H1 (cell line): ENCODE measurements at regions not wholly inside any gene's neighbourhood (a gene's known extent, or its start where the extent isn't known, plus 50 kb on each side); places are given as distances from the start of the nearest gene placed in this dataset.

Source experiments
- CTCF ChIA-PET: fragments of 300-600 bp; sonication (Branson Sonifier 250); formaldehyde crosslinking; loops from one replicate; lab custom pipeline; 2021; ENCODE audit not compliant: partially characterized antibody; lab: Charles Lee
- POLR2A ChIA-PET: fragments of 300-600 bp; sonication (Branson Sonifier 250); formaldehyde crosslinking; loops from one replicate; lab custom pipeline; 2021; ENCODE audit warnings: inconsistent platforms; ENCODE audit not compliant: partially characterized antibody; lab: Charles Lee
- DNase-seq, 2 experiments: peaks; one replicate each; pipeline versions ENCODE4 v3.0.0 to v3.0.0-alpha.2; 2010 to 2022; ENCODE audit warnings: low spot score in 2 of 2, low read depth in 1 of 2, mixed read lengths in 1 of 2
- FAIRE-seq: peaks from 2 replicates; lab custom pipeline; 2011; peaks lifted over from hg19 to GRCh38; lab: Jason Lieb, UNC
- H2AFZ ChIP-seq: 2 replicates; pipeline ENCODE4 v1.8.1; 2012; ENCODE audit warnings: low read length, inconsistent platforms
- H2AK5ac ChIP-seq: 2 replicates; pipeline ENCODE4 v1.6.1; 2013; ENCODE audit warnings: low read depth, low read length
- H2BK120ac ChIP-seq: replicated peaks from 2 replicates; pipeline ENCODE3; 2013; ENCODE audit warnings: low read depth, low read length, inconsistent platforms
- H2BK12ac ChIP-seq: 2 replicates; pipeline ENCODE4 v1.6.1; 2013; ENCODE audit warnings: low read depth, low read length
- H2BK15ac ChIP-seq: 2 replicates; pipeline ENCODE4 v1.6.1; 2013; ENCODE audit warnings: low read length
- H2BK20ac ChIP-seq: 2 replicates; pipeline ENCODE4 v1.6.1; 2013; ENCODE audit warnings: low read length
- H2BK5ac ChIP-seq: 2 replicates; pipeline ENCODE4 v1.6.1; 2013; ENCODE audit warnings: low read depth, low read length
- H3K14ac ChIP-seq: 2 replicates; pipeline ENCODE4 v1.6.1; 2013; ENCODE audit warnings: inconsistent platforms; ENCODE audit not compliant: insufficient read length
- H3K18ac ChIP-seq: 2 replicates; pipeline ENCODE4 v1.6.1; 2013; ENCODE audit warnings: low read length; ENCODE audit errors: extremely low read depth
- H3K23ac ChIP-seq: 2 replicates; pipeline ENCODE4 v1.6.1; 2013; ENCODE audit warnings: inconsistent platforms; ENCODE audit not compliant: insufficient read length
- H3K23me2 ChIP-seq: 2 replicates; pipeline ENCODE4 v1.6.1; 2013; ENCODE audit warnings: low read depth, low read length
- H3K27ac ChIP-seq: 2 replicates; pipeline ENCODE4 v1.6.1; 2011; ENCODE audit warnings: low read depth, low read length, inconsistent platforms
- H3K27me3 ChIP-seq, 4 experiments: replicated peaks in 1 of 4; 1 replicate in 1 of 4; 2 replicates in 3 of 4; pipeline versions ENCODE4 v1.6.1 to v1.8.1; 2011 to 2013; ENCODE audit warnings: low read length in 3 of 4, mild to moderate bottlenecking in 3 of 4, inconsistent platforms in 2 of 4, mixed read lengths in 2 of 4, moderate library complexity in 1 of 4; ENCODE audit not compliant: control insufficient read depth in 3 of 4, insufficient read depth in 3 of 4; ENCODE audit errors: extremely low read depth in 1 of 4
- H3K36me3 ChIP-seq, 4 experiments: 2 replicates each; pipeline versions ENCODE4 v1.6.1 to v1.8.1; 2011 to 2013; ENCODE audit warnings: mild to moderate bottlenecking in 4 of 4, low read length in 3 of 4, moderate library complexity in 2 of 4, control low read depth in 1 of 4, inconsistent platforms in 1 of 4; ENCODE audit not compliant: insufficient read depth in 4 of 4, control insufficient read depth in 2 of 4
- H3K4ac ChIP-seq: replicated peaks from 2 replicates; pipeline ENCODE3; 2013; ENCODE audit warnings: low read length, low read depth, mixed read lengths, inconsistent platforms; ENCODE audit not compliant: insufficient read length
- H3K4me1 ChIP-seq, 4 experiments: replicated peaks in 1 of 4; 1 replicate in 1 of 4; 2 replicates in 3 of 4; pipeline versions ENCODE4 v1.6.1 to v1.8.1; 2011 to 2013; ENCODE audit warnings: low read length in 3 of 4, inconsistent platforms in 2 of 4, mixed read lengths in 1 of 4; ENCODE audit not compliant: insufficient read depth in 4 of 4, control insufficient read depth in 3 of 4
- H3K4me2 ChIP-seq, 2 experiments: 2 replicates each; pipeline versions ENCODE4 v1.6.1 to v1.8.1; 2011 to 2013; ENCODE audit warnings: low read depth in 2 of 2, low read length in 2 of 2, control low read depth in 1 of 2, inconsistent platforms in 1 of 2, mild to moderate bottlenecking in 1 of 2; ENCODE audit not compliant: insufficient read depth in 1 of 2
- H3K4me3 ChIP-seq, 4 experiments: fragments of 200-600, 300-600 bp in 1 of 4; sonication (generic), shearing (Covaris generic), sonication (Bioruptor Twin) in 1 of 4; 2 replicates each; pipeline versions ENCODE4 v1.5.1 to v1.8.1; 2011 to 2016; ENCODE audit warnings: low read length in 4 of 4, low read depth in 3 of 4, control low read depth in 2 of 4, inconsistent platforms in 2 of 4, mild to moderate bottlenecking in 2 of 4, mixed read lengths in 1 of 4, moderate library complexity in 1 of 4; ENCODE audit not compliant: insufficient read depth in 2 of 4; ENCODE audit errors: extremely low read depth in 1 of 4
- H3K56ac ChIP-seq: replicated peaks from 2 replicates; pipeline ENCODE3; 2013; ENCODE audit warnings: low read depth, mild to moderate bottlenecking, mixed read lengths, low read length, inconsistent platforms; ENCODE audit not compliant: insufficient read length
- H3K79me1 ChIP-seq: 2 replicates; pipeline ENCODE4 v1.6.1; 2013; ENCODE audit warnings: low read depth, low read length, control low read depth
- H3K79me2 ChIP-seq, 2 experiments: 2 replicates each; pipeline versions ENCODE4 v1.6.1 to v1.8.1; 2012 to 2013; ENCODE audit warnings: low read length in 2 of 2, mild to moderate bottlenecking in 2 of 2, inconsistent platforms in 1 of 2; ENCODE audit not compliant: insufficient read depth in 2 of 2, control insufficient read depth in 1 of 2
- H3K9ac ChIP-seq, 4 experiments: replicated peaks in 1 of 4; 1 replicate in 1 of 4; 2 replicates in 3 of 4; pipeline versions ENCODE4 v1.6.1 to v1.8.1; 2011 to 2013; ENCODE audit warnings: low read depth in 3 of 4, low read length in 3 of 4, control low read depth in 2 of 4, mild to moderate bottlenecking in 2 of 4, moderate library complexity in 2 of 4, inconsistent platforms in 1 of 4; ENCODE audit errors: extremely low read depth in 1 of 4
- H3K9me3 ChIP-seq, 2 experiments: 2 replicates each; pipeline versions ENCODE4 v1.6.1 to v1.8.1; 2012 to 2013; ENCODE audit warnings: mild to moderate bottlenecking in 2 of 2, moderate library complexity in 2 of 2, control low read depth in 1 of 2, inconsistent platforms in 1 of 2, low read depth in 1 of 2, low read length in 1 of 2, mixed read lengths in 1 of 2; ENCODE audit not compliant: insufficient read depth in 2 of 2
- H4K20me1 ChIP-seq, 2 experiments: replicated peaks in 1 of 2; 2 replicates each; pipeline versions ENCODE3 to v1.8.1; 2011 to 2013; ENCODE audit warnings: inconsistent platforms in 2 of 2, low read length in 2 of 2, mild to moderate bottlenecking in 1 of 2; ENCODE audit not compliant: insufficient read depth in 2 of 2, control insufficient read depth in 1 of 2
- H4K5ac ChIP-seq: 2 replicates; pipeline ENCODE4 v1.6.1; 2013; ENCODE audit warnings: low read length, low read depth, mixed read lengths, inconsistent platforms; ENCODE audit not compliant: insufficient read length
- H4K8ac ChIP-seq: 2 replicates; pipeline ENCODE4 v1.8.0; 2013; ENCODE audit warnings: mild to moderate bottlenecking, moderate library complexity, low read length, inconsistent platforms; ENCODE audit not compliant: insufficient read depth; ENCODE audit errors: extremely low read depth
- H4K91ac ChIP-seq: replicated peaks from 2 replicates; pipeline ENCODE3; 2013; ENCODE audit warnings: low read length, mixed read lengths, inconsistent platforms; ENCODE audit not compliant: insufficient read length
- BCL11A ChIP-seq, 2 experiments: IDR thresholded peaks; one replicate each; pipeline ENCODE4 v1.6.1; 2011; ENCODE audit warnings: low read depth in 2 of 2, low read length in 2 of 2, mild to moderate bottlenecking in 2 of 2
- BRCA1 ChIP-seq: IDR thresholded peaks from 2 replicates; pipeline ENCODE4 v1.6.1; 2012; ENCODE audit warnings: low read depth, low read length, improper control_type of control experiment
- CBX5 ChIP-seq: fragments of 300-800, 300-1000 bp; sonication (generic); IDR thresholded peaks from 2 replicates; pipeline ENCODE4 v1.7.1; 2016; ENCODE audit warnings: antibody characterized with exemption, low read length, low read depth
- CHD2 ChIP-seq: IDR thresholded peaks from 2 replicates; pipeline ENCODE4 v1.6.1; 2012; ENCODE audit warnings: low read length, improper control_type of control experiment
- GTF2F1 ChIP-seq: IDR thresholded peaks from 2 replicates; pipeline ENCODE4 v1.6.1; 2012; ENCODE audit warnings: low read depth, low read length, improper control_type of control experiment, borderline replicate concordance
- HDAC6 ChIP-seq: IDR thresholded peaks from one replicate; pipeline ENCODE4 v1.7.1; 2012; ENCODE audit warnings: low read depth, mild to moderate bottlenecking, inconsistent platforms, low read length, moderate library complexity
- JUND ChIP-seq: IDR thresholded peaks from 2 replicates; pipeline ENCODE4 v1.6.1; 2011; ENCODE audit warnings: mild to moderate bottlenecking, improper control_type of control experiment, low read length
- KDM5A ChIP-seq: fragments of 200-600 bp; IDR thresholded peaks from 2 replicates; pipeline ENCODE4 v1.7.1; 2012; ENCODE audit warnings: mild to moderate bottlenecking, low read length, inconsistent platforms, mixed read lengths
- RBBP5 ChIP-seq: IDR thresholded peaks from 2 replicates; pipeline ENCODE4 v1.7.1; 2012; ENCODE audit warnings: low read depth, mild to moderate bottlenecking, inconsistent platforms, low read length, moderate library complexity, borderline replicate concordance
- SIN3A ChIP-seq, 2 experiments: IDR thresholded peaks in 1 of 2; conservative IDR thresholded peaks in 1 of 2; 2 replicates each; pipeline ENCODE4 v1.6.1; 2011 to 2012; ENCODE audit warnings: low read length in 2 of 2, improper control_type of control experiment in 1 of 2, low read depth in 1 of 2, mild to moderate bottlenecking in 1 of 2
- SUZ12 ChIP-seq: fragments of 200-600 bp; sonication (generic); IDR thresholded peaks from 2 replicates; pipeline ENCODE4 v1.6.1; 2012; ENCODE audit warnings: mild to moderate bottlenecking, inconsistent platforms, low read length, moderate library complexity, mixed read lengths
- TBP ChIP-seq: IDR thresholded peaks from 2 replicates; pipeline ENCODE4 v1.6.1; 2011; ENCODE audit warnings: low read depth, low read length, improper control_type of control experiment
- ZNF274 ChIP-seq: IDR thresholded peaks from 2 replicates; pipeline ENCODE4 v1.7.0; 2012; ENCODE audit warnings: low read length, borderline replicate concordance; ENCODE audit errors: extremely low read depth
- WGBS, 2 experiments: shearing (Covaris generic) in 1 of 2; methylation state at CpG; one replicate each; pipeline versions ENCODE4 v1.1.6 to v1.1.7; 2013 to 2015; ENCODE audit warnings: low lambda C conversion rate in 2 of 2, mixed read lengths in 2 of 2, inconsistent platforms in 1 of 2, low coverage in 1 of 2, missing lambda C conversion rate in 1 of 2; ENCODE audit not compliant: insufficient replicate concordance in 2 of 2, insufficient coverage in 1 of 2, insufficient read length in 1 of 2; ENCODE audit errors: extremely low coverage in 1 of 2, missing lambda C conversion rate in 1 of 2; 5-methylcytosine and 5-hydroxymethylcytosine counted together

GRCh38 chr5:25851301-25851700 lies 1187.1 kb downstream of the CDH9 start:
- Histone ChIP-seq H3K4ac (no peak overlapping the region), H4K5ac (no peak overlapping the region), H3K4me3 (no peak overlapping the region), H3K56ac (no peak overlapping the region), H2BK20ac (no peak overlapping the region), H3K4me2 (no peak overlapping the region), H2AK5ac (no peak overlapping the region), H3K79me1 (no peaks in the 10 kb centered on the region), H2BK15ac (no peak overlapping the region; the same call in 1 of the 2 replicates), H2BK5ac (no peak overlapping the region), H3K27me3 (no peaks in the 10 kb centered on the region), H3K18ac (no peak overlapping the region), H2AFZ (0 out of 2 replicates have a peak overlapping the region, but pooled peaks have one; percentile 31), H3K9ac (no peak overlapping the region), H3K14ac (no peak overlapping the region), H3K36me3 (no peaks in the 10 kb centered on the region), H4K20me1 (no peaks in the 10 kb centered on the region), H3K27ac (no peak overlapping the region), H2BK12ac (peak overlapping the region; percentile 39; the same call in 1 of the 2 replicates), H2BK120ac (no peak overlapping the region), H3K23ac (no peak overlapping the region), H4K91ac (no peak overlapping the region), H3K79me2 (no peaks in the 10 kb centered on the region), H3K9me3 (no peaks in the 10 kb centered on the region), H3K23me2 (no peaks in the 10 kb centered on the region), H4K8ac (peak overlapping the region; percentile 12; the same call in 1 of the 2 replicates), H3K4me1 (no peaks in the 10 kb centered on the region)
- ChIA-PET CTCF (interaction anchor here (0.9 to 1.0 kb wide), 2 partner anchors 11 to 13 kb away, joined by 3 to 4 read pairs; no protein-coding TSS in a partner anchor), POLR2A (no interaction called here)
- TF ChIP-seq SIN3A (conservative IDR thresholded peaks at IDR 0.05 in 1 of 2, IDR thresholded peaks at IDR 0.05 in 1 of 2; ENCODE audit: low read depth in 1 of 2, low read length in 2 of 2) (no peak), KDM5A (no peak), BRCA1 (no peak), BCL11A (IDR thresholded peaks at IDR 0.05; ENCODE audit: low read depth in 2 of 2, low read length in 2 of 2) (no peak), CBX5 (no peak), HDAC6 (no peak), TBP (no peak), JUND (no peak), SUZ12 (no peak), CHD2 (no peak), RBBP5 (no peak), GTF2F1 (no peak), ZNF274 (no peak)
- DNase-seq (no peak), FAIRE-seq (no peak)
- WGBS, 2 experiments: 91% methylated on average over 9 of the region's 9 CpGs; no CpG with 5 or more reads in 1 of the 2 experiments
